DOHH2 (cell line): ENCODE measurements at regions not wholly inside any gene's neighbourhood (a gene's known extent, or its start where the extent isn't known, plus 50 kb on each side); places are given as distances from the start of the nearest gene placed in this dataset.

Experiments used
- CTCF ChIP-seq: fragments of 200-600 bp; sonication (generic); IDR thresholded peaks from one replicate; pipeline ENCODE4 v1.5.1; 2014; ENCODE audit warnings: antibody characterized with exemption, mild to moderate bottlenecking, low read depth, low read length; ENCODE audit not compliant: poor library complexity, severe bottlenecking
- EZH2phosphoT487 ChIP-seq: fragments of 200-600 bp; sonication (generic); IDR thresholded peaks from 2 replicates; pipeline ENCODE4 v1.6.1; 2017; ENCODE audit warnings: borderline replicate concordance, mild to moderate bottlenecking, antibody characterized with exemption, low read length, moderate library complexity, mixed read lengths

- no peak for TF ChIP-seq CTCF
- TF ChIP-seq EZH2phosphoT487, result no peak
Observed at GRCh38 chr12:125303337-125303736, 238.1 kb downstream of the AACS start.
